Thymus (tissue), 11 donors: ENCODE measurements at regions not wholly inside any gene's neighbourhood (a gene's known extent, or its start where the extent isn't known, plus 50 kb on each side); places are given as distances from the start of the nearest gene placed in this dataset.

Experiments used
- DNase-seq, 9 donors: peaks; one replicate each; pipeline ENCODE4 v3.0.0-alpha.2; 2013; ENCODE audit warnings: low spot score in 9 of 9, low read depth in 6 of 9, missing footprints in 1 of 9
- H3K27ac ChIP-seq, 2 donors: one replicate each; pipeline ENCODE4 v1.5.1; 2013; ENCODE audit warnings: control low read depth in 1 of 2, low read depth in 1 of 2, low read length in 1 of 2, mild to moderate bottlenecking in 1 of 2, moderate library complexity in 1 of 2
- H3K27me3 ChIP-seq, 2 donors: one replicate each; pipeline ENCODE4 v1.5.1; 2013; ENCODE audit warnings: low read length in 1 of 2; ENCODE audit not compliant: control insufficient read depth in 2 of 2, insufficient read depth in 1 of 2
- H3K36me3 ChIP-seq, 2 donors: one replicate each; pipeline ENCODE4 v1.5.1; 2013; ENCODE audit warnings: low read length in 1 of 2, mild to moderate bottlenecking in 1 of 2, moderate library complexity in 1 of 2; ENCODE audit not compliant: control insufficient read depth in 2 of 2, insufficient read depth in 2 of 2
- H3K4me1 ChIP-seq, 2 donors: one replicate each; pipeline ENCODE4 v1.5.1; 2013; ENCODE audit warnings: low read length in 2 of 2; ENCODE audit not compliant: control insufficient read depth in 2 of 2, insufficient read depth in 2 of 2
- H3K4me3 ChIP-seq, 2 donors: one replicate each; pipeline ENCODE4 v1.5.1; 2013; ENCODE audit warnings: low read length in 2 of 2, control low read depth in 1 of 2, mild to moderate bottlenecking in 1 of 2
- H3K9me3 ChIP-seq, 2 donors: one replicate each; pipeline ENCODE4 v1.5.1; 2013; ENCODE audit warnings: low read length in 1 of 2, mild to moderate bottlenecking in 1 of 2; ENCODE audit not compliant: control insufficient read depth in 2 of 2, insufficient read depth in 1 of 2
- WGBS: extraction: QIAGEN DNeasy Blood & Tissue Kit; methylation state at CpG from one replicate; pipeline ENCODE4 v1.1.7; 2013; 5-methylcytosine and 5-hydroxymethylcytosine counted together
- donor health status: healthy.

DNA sequence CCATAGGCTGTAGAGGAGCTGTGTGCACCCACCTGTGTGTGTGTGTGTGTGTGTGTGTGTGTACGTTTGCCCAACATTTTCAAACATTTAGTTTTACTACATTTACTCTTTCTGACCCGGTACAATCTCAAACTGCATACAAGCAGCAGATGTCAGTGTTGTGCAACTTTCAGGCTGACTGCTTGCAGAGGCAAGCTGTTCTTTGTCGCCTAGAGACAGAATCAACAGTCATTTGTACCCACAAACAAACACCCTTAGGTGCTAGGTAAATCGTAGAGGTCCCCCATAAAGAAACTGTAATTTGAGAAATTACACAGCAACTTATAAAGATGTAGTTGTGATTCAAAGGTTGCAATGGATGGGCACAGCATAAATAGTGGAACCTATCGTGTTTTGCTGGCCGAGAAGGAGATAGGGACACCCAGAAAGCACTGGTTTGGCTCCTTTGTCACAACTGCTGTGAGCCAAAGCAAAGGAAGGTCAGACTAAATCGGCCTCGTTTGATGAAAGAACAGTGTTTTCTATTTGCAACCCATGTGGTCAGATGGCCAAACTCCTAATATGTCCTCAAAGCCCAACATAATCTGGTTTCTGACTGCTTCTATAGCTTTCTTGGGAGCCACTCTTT, 478.4 kb downstream of the TOX3 start:
- Histone ChIP-seq H3K9me3 (no peaks in the 10 kb centered on the region), H3K27ac (no peak overlapping the region), H3K36me3 (no peaks in the 10 kb centered on the region), H3K4me3 (no peak overlapping the region), H3K4me1 (no peaks in the 10 kb centered on the region), H3K27me3 (no peaks in the 10 kb centered on the region)
- 38% methylated on average over 8 of the region's 8 CpGs for WGBS
- no peak for DNase-seq

DNA sequence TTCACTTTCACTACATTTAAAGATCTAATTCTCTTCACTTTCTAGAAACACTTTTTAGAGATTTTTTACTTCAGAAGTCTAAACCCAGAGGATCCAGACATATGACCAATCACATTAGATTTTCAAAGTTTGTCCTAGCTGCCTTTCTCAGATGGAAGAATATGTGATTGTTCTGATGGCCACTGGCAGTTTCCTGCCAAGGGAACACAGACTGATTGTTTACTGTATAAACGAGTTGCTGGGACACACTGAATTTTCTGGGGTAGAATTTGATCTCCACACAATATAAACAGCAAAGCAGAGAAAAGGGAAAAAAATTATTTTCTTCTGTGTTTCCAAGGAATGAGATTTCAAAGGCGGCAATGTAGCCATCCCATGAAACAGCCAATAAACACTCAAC, 480.0 kb downstream of the TOX3 start:
- no peaks in the 10 kb centered on the region for H3K27me3 ChIP-seq
- H3K4me1 ChIP-seq = no peaks in the 10 kb centered on the region
- DNase-seq = no peak
- WGBS = 46% methylated on average over 2 of the region's 2 CpGs
- no peaks in the 10 kb centered on the region for H3K36me3 ChIP-seq
- no peak overlapping the region for H3K27ac ChIP-seq
- H3K4me3 ChIP-seq = no peak overlapping the region
- H3K9me3 ChIP-seq = no peaks in the 10 kb centered on the region

GRCh38 chr16:52056259-52056658, 490.7 kb downstream of the TOX3 start:
- DNase-seq = no peak
- Histone ChIP-seq H3K9me3 (no peaks in the 10 kb centered on the region), H3K4me1 (no peaks in the 10 kb centered on the region), H3K36me3 (no peaks in the 10 kb centered on the region), H3K4me3 (no peak overlapping the region), H3K27ac (no peak overlapping the region), H3K27me3 (no peaks in the 10 kb centered on the region)
- 95% methylated on average over 1 of the region's 1 CpG for WGBS

- no peaks in the 10 kb centered on the region for H3K27me3 ChIP-seq
- H3K36me3 ChIP-seq = no peaks in the 10 kb centered on the region
- H3K4me1 ChIP-seq = no peaks in the 10 kb centered on the region
- H3K27ac ChIP-seq = no peak overlapping the region
- DNase-seq = no peak
- H3K9me3 ChIP-seq = no peaks in the 10 kb centered on the region
- H3K4me3 ChIP-seq = no peak overlapping the region
- WGBS = 85% methylated on average over 2 of the region's 2 CpGs
Measured at GRCh38 chr16:52055381-52055780, 491.6 kb downstream of the TOX3 start.

DNA sequence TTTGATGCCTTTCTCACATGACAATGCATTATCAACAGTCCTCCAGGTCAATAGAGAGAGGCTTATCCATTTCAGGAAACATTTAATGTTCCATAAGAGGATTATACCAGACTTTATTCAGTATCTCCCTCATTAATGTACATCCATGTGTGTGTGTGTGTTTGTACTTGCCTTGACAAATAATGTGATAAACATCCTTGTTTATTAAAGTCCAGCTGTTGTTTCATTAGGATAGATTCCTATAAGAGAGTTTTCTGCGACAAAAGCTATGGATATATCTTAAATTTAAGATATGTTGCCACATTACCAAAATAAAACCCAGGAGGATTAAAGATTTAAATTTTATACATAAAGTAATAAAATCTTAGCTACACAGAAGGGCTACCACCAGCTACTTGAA, 492.6 kb downstream of the TOX3 start:
- no peak overlapping the region for H3K4me3 ChIP-seq

DNA sequence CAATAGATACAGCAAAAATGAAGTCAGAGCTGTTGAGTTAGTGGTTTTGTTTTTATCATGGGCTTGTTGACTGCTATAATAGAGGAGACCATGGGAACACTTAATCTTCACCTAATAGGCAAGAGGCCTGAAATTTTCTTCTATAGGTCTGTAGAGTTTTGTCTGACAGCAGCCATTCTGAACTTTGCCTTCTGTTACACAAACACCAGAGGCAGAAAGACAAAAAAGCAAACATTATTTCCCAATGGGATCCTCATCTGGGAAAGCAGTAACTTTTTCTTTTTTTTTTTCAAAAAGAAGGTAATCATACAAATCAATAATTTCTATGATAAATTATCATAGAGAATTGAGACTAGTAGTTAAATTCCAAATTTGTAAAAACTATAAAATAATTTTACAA, 494.1 kb downstream of the TOX3 start:
- Histone ChIP-seq H3K9me3 (no peaks in the 10 kb centered on the region), H3K27me3 (no peaks in the 10 kb centered on the region), H3K36me3 (no peaks in the 10 kb centered on the region), H3K4me1 (no peaks in the 10 kb centered on the region), H3K4me3 (no peak overlapping the region), H3K27ac (no peak overlapping the region)
- no peak for DNase-seq

More for the DNA sequence above, 492.6 kb downstream of the TOX3 start:
- Histone ChIP-seq H3K36me3 (no peaks in the 10 kb centered on the region), H3K4me1 (no peaks in the 10 kb centered on the region), H3K27ac (no peak overlapping the region), H3K27me3 (no peaks in the 10 kb centered on the region), H3K9me3 (no peaks in the 10 kb centered on the region)
- DNase-seq = no peak
- WGBS = 91% methylated on average over 1 of the region's 1 CpG

GRCh38 chr16:52051414-52052172, 495.4 kb downstream of the TOX3 start:
- Histone ChIP-seq H3K4me1 (no peaks in the 10 kb centered on the region), H3K27me3 (no peaks in the 10 kb centered on the region), H3K4me3 (no peak overlapping the region), H3K27ac (no peak overlapping the region), H3K36me3 (no peaks in the 10 kb centered on the region), H3K9me3 (no peaks in the 10 kb centered on the region)
- WGBS = 88% methylated on average over 1 of the region's 1 CpG
- no peak for DNase-seq

- no peaks in the 10 kb centered on the region for H3K9me3 ChIP-seq
- no peak for DNase-seq
- 93% methylated on average over 2 of the region's 2 CpGs for WGBS
- H3K4me1 ChIP-seq = no peaks in the 10 kb centered on the region
- no peaks in the 10 kb centered on the region for H3K27me3 ChIP-seq
- no peak overlapping the region for H3K27ac ChIP-seq
- H3K36me3 ChIP-seq = no peaks in the 10 kb centered on the region
- H3K4me3 ChIP-seq = no peak overlapping the region
Measured at GRCh38 chr16:52050418-52050817, 496.5 kb downstream of the TOX3 start.

- no peaks in the 10 kb centered on the region for H3K36me3 ChIP-seq
- no peaks in the 10 kb centered on the region for H3K9me3 ChIP-seq
- no peaks in the 10 kb centered on the region for H3K4me1 ChIP-seq
- no peak overlapping the region for H3K27ac ChIP-seq
- no peak overlapping the region for H3K4me3 ChIP-seq
- H3K27me3 ChIP-seq = no peaks in the 10 kb centered on the region
- no peak for DNase-seq
- WGBS = 69% methylated on average over 2 of the region's 2 CpGs
Measured at GRCh38 chr16:52035436-52035835, 511.5 kb downstream of the TOX3 start.
